IMR-90 (cell line): ENCODE measurements at regions not wholly inside any gene's neighbourhood (a gene's known extent, or its start where the extent isn't known, plus 50 kb on each side); places are given as distances from the start of the nearest gene placed in this dataset.

Source experiments
- ATAC-seq: fragments of 200-7000 bp; cut with Tn5 transposase; 2 replicates; pipeline ENCODE4 v1.9.1; 2020; ENCODE audit warnings: low read depth, mild to moderate bottlenecking, moderate library complexity
- BruUV-seq: library from RNA; stranded (reverse); fragments of 400-500 nt; replicated peaks from 2 replicates; lab custom pipeline; 2021; lab: Mats Ljungman, UMichigan
- CTCF ChIA-PET: fragments of 300-600 bp; formaldehyde crosslinking; extraction: SDS; loops from one replicate; lab custom pipeline; 2021; ENCODE audit warnings: antibody characterized with exemption; lab: Yijun Ruan, JAX
- POLR2A ChIA-PET: fragments of 300-600 bp; sonication (Branson Sonifier 250); formaldehyde crosslinking; loops from one replicate; lab custom pipeline; 2022; ENCODE audit warnings: antibody characterized with exemption; ENCODE audit not compliant: unreplicated experiment; lab: Charles Lee
- DNase-seq: peaks from one replicate; pipeline ENCODE4 v3.0.0; 2013
- H2AFZ ChIP-seq: replicated peaks from 2 replicates; pipeline ENCODE3; 2013; ENCODE audit warnings: low read length, mild to moderate bottlenecking; ENCODE audit not compliant: poor library complexity
- H2AK5ac ChIP-seq: 2 replicates; pipeline ENCODE4 v1.6.1; 2013; ENCODE audit warnings: low read depth, low read length, inconsistent platforms
- H2AK9ac ChIP-seq: replicated peaks from 2 replicates; pipeline ENCODE3; 2013; ENCODE audit warnings: mild to moderate bottlenecking, low read depth, low read length, moderate library complexity; ENCODE audit not compliant: poor library complexity
- H2BK120ac ChIP-seq: 2 replicates; pipeline ENCODE4 v1.6.1; 2013; ENCODE audit warnings: low read depth, low read length, inconsistent platforms
- H2BK15ac ChIP-seq: 3 replicates; pipeline ENCODE4 v1.6.1; 2013; ENCODE audit warnings: low read depth, low read length, inconsistent platforms
- H2BK20ac ChIP-seq: 2 replicates; pipeline ENCODE4 v1.6.1; 2013; ENCODE audit warnings: low read depth, mild to moderate bottlenecking, inconsistent platforms, low read length, moderate library complexity
- H2BK5ac ChIP-seq: 2 replicates; pipeline ENCODE4 v1.6.1; 2013; ENCODE audit warnings: mild to moderate bottlenecking, low read depth, low read length, inconsistent platforms; ENCODE audit not compliant: poor library complexity, severe bottlenecking
- H3K14ac ChIP-seq: replicated peaks from 2 replicates; pipeline ENCODE4 v1.6.1; 2013; ENCODE audit warnings: low read depth, low read length, inconsistent platforms
- H3K18ac ChIP-seq: 2 replicates; pipeline ENCODE4 v1.6.1; 2013; ENCODE audit warnings: low read depth, low read length, control low read depth
- H3K23ac ChIP-seq: 2 replicates; pipeline ENCODE4 v1.6.1; 2013; ENCODE audit warnings: low read depth, low read length, inconsistent platforms
- H3K27ac ChIP-seq: 2 replicates; pipeline ENCODE4 v1.5.1; 2013; ENCODE audit warnings: mild to moderate bottlenecking, control low read depth, low read length; ENCODE audit not compliant: insufficient read depth
- H3K27me3 ChIP-seq: 2 replicates; pipeline ENCODE4 v1.6.1; 2013; ENCODE audit warnings: low read length; ENCODE audit not compliant: control insufficient read depth, insufficient read depth
- H3K36me3 ChIP-seq: 2 replicates; pipeline ENCODE4 v1.6.1; 2013; ENCODE audit warnings: low read length, mixed read lengths; ENCODE audit not compliant: control insufficient read depth, insufficient read depth
- H3K4ac ChIP-seq: 2 replicates; pipeline ENCODE4 v1.6.1; 2013; ENCODE audit warnings: low read depth, low read length, inconsistent platforms
- H3K4me1 ChIP-seq: 2 replicates; pipeline ENCODE4 v1.6.1; 2013; ENCODE audit warnings: low read length, mixed read lengths; ENCODE audit not compliant: control insufficient read depth, insufficient read depth
- H3K4me2 ChIP-seq: 2 replicates; pipeline ENCODE4 v1.6.1; 2013; ENCODE audit warnings: low read depth, mild to moderate bottlenecking, control low read depth, low read length, moderate library complexity
- H3K4me3 ChIP-seq: 2 replicates; pipeline ENCODE4 v1.5.1; 2013; ENCODE audit warnings: low read depth, mild to moderate bottlenecking, control low read depth, low read length, moderate library complexity; ENCODE audit not compliant: insufficient read depth
- H3K56ac ChIP-seq: 2 replicates; pipeline ENCODE4 v1.6.1; 2013; ENCODE audit warnings: low read length, inconsistent platforms; ENCODE audit not compliant: insufficient read depth; ENCODE audit errors: extremely low read depth
- H3K79me1 ChIP-seq, 2 experiments: 2 replicates each; pipeline ENCODE4 v1.6.1; 2013; ENCODE audit warnings: low read length in 2 of 2, inconsistent platforms in 1 of 2, low read depth in 1 of 2
- H3K9ac ChIP-seq: 2 replicates; pipeline ENCODE4 v1.6.1; 2013; ENCODE audit warnings: low read depth, low read length, control low read depth
- H3K9me1 ChIP-seq: 2 replicates; pipeline ENCODE4 v1.6.1; 2013; ENCODE audit warnings: low read length, inconsistent platforms; ENCODE audit not compliant: insufficient read depth
- H3K9me3 ChIP-seq: 2 replicates; pipeline ENCODE4 v1.6.1; 2013; ENCODE audit warnings: low read length; ENCODE audit not compliant: control insufficient read depth, insufficient read depth
- H4K20me1 ChIP-seq: 2 replicates; pipeline ENCODE4 v1.6.1; 2013; ENCODE audit warnings: low read length, inconsistent platforms; ENCODE audit not compliant: insufficient read depth
- H4K5ac ChIP-seq: 2 replicates; pipeline ENCODE4 v1.6.1; 2013; ENCODE audit warnings: mild to moderate bottlenecking, low read depth, low read length, control low read depth
- H4K8ac ChIP-seq, 2 experiments: 2 replicates each; pipeline ENCODE4 v1.6.1; 2013; ENCODE audit warnings: low read depth in 2 of 2, low read length in 2 of 2, control low read depth in 1 of 2, inconsistent platforms in 1 of 2
- H4K91ac ChIP-seq: 2 replicates; pipeline ENCODE4 v1.6.1; 2013; ENCODE audit warnings: low read depth, low read length, inconsistent platforms; ENCODE audit not compliant: insufficient read depth
- ELK1 ChIP-seq: fragments of 150-350 bp; IDR thresholded peaks from 2 replicates; pipeline ENCODE4 v1.6.1; 2016; ENCODE audit warnings: low read depth, mild to moderate bottlenecking, low read length, moderate library complexity, borderline replicate concordance
- FOS ChIP-seq: fragments of 150-350 bp; IDR thresholded peaks from 2 replicates; pipeline ENCODE4 v1.6.1; 2016; ENCODE audit warnings: low read depth, low read length
- MAFK ChIP-seq: IDR thresholded peaks from 2 replicates; pipeline ENCODE4 v1.6.1; 2012; ENCODE audit warnings: low read depth, low read length, improper control_type of control experiment
- MAZ ChIP-seq: IDR thresholded peaks from 2 replicates; pipeline ENCODE4 v1.6.1; 2012; ENCODE audit warnings: low read depth, mild to moderate bottlenecking, low read length, improper control_type of control experiment, moderate library complexity, borderline replicate concordance
- POLR2A ChIP-seq: IDR thresholded peaks from 2 replicates; pipeline ENCODE4 v1.6.1; 2012; ENCODE audit warnings: mild to moderate bottlenecking, low read depth, low read length
- RFX5 ChIP-seq: IDR thresholded peaks from 2 replicates; pipeline ENCODE4 v1.8.0; 2012; ENCODE audit warnings: low read depth, mild to moderate bottlenecking, low read length, moderate library complexity
- USF2 ChIP-seq: fragments of 150-350 bp; IDR thresholded peaks from 2 replicates; pipeline ENCODE4 v1.6.1; 2017; ENCODE audit warnings: mild to moderate bottlenecking, antibody characterized with exemption, low read length, low read depth
- WGBS, 2 experiments: methylation state at CpG; one replicate each; pipeline versions ENCODE4 v1.1.5 to v1.1.7; 2013; ENCODE audit warnings: missing lambda C conversion rate in 2 of 2; ENCODE audit not compliant: insufficient read length in 1 of 2; ENCODE audit errors: extremely low coverage in 2 of 2; 5-methylcytosine and 5-hydroxymethylcytosine counted together
- dilution Hi-C: fragments of 300-500 bp; cut with HindIII; formaldehyde crosslinking; loops from one replicate; pipeline ENCODE4 v1.14.3; 2018; ENCODE audit warnings: low sequenced_read_pairs; ENCODE audit not compliant: unreplicated experiment
- in situ Hi-C: fragments of 300-500 bp; cut with MboI; formaldehyde crosslinking; loops from 3 replicates; pipeline ENCODE4 v1.14.3; 2019; ENCODE audit warnings: low sequenced_read_pairs, inconsistent platforms, mixed read lengths
- intact Hi-C: fragments of 100-400 bp; cut with micrococcal nuclease; formaldehyde crosslinking; loops from 2 replicates; pipeline ENCODE4 v1.10.0; 2022

- Histone ChIP-seq H3K9me3 (no peaks in the 10 kb centered on the region), H3K4ac (no peak overlapping the region), H3K18ac (no peak overlapping the region), H2AK9ac (no peak overlapping the region), H4K8ac (no peak overlapping the region), H2BK120ac (no peak overlapping the region), H2BK15ac (no peak overlapping the region), H4K20me1 (no peaks in the 10 kb centered on the region), H2AK5ac (no peak overlapping the region), H2BK5ac (no peak overlapping the region), H3K4me3 (no peak overlapping the region), H3K14ac (no peak overlapping the region), H2AFZ (no peak overlapping the region), H3K4me2 (no peak overlapping the region), H3K36me3 (no peaks in the 10 kb centered on the region), H4K5ac (no peak overlapping the region), H3K9ac (no peak overlapping the region), H4K91ac (no peak overlapping the region), H3K27me3 (no peaks in the 10 kb centered on the region), H2BK20ac (no peak overlapping the region), H3K56ac (no peak overlapping the region), H3K4me1 (peaks cover 7% of the 10 kb centered on the region; the same call in 1 of the 2 replicates), H3K79me1 (no peaks in the 10 kb centered on the region), H3K27ac (no peak overlapping the region), H3K23ac (no peak overlapping the region), H3K9me1 (peaks cover 3% of the 10 kb centered on the region; the same call in 1 of the 2 replicates)
- in situ Hi-C loops: no loop called here
- no peak for ATAC-seq
- ChIA-PET CTCF (interaction anchor here (0.7 kb wide), 1 partner anchor 482 kb away, joined by 5 read pairs; no protein-coding TSS in a partner anchor), POLR2A (no interaction called here)
- intact Hi-C loops: no loop called here
- TF ChIP-seq MAZ (no peak), ELK1 (no peak), USF2 (no peak), MAFK (no peak), POLR2A (no peak), RFX5 (no peak), FOS (no peak)
- dilution Hi-C loops: no loop called here
- no TSS peak for BruUV-seq
- no peak for DNase-seq
- no CpG with 5 or more reads among the region's 1 CpG for WGBS, 2 experiments
Measured at GRCh38 chr18:68498636-68499035, 216.3 kb downstream of the TMX3 start.
